Endodermal cell (in vitro differentiated cells): ENCODE measurements at regions not wholly inside any gene's neighbourhood (a gene's known extent, or its start where the extent isn't known, plus 50 kb on each side); places are given as distances from the start of the nearest gene placed in this dataset.

Experiments
- DNase-seq: peaks from one replicate; pipeline ENCODE4 v3.0.0-alpha.2; 2017
- H3K27ac ChIP-seq: 2 replicates; pipeline ENCODE4 v1.5.1; 2013; ENCODE audit warnings: mild to moderate bottlenecking, low read depth, low read length, moderate library complexity
- H3K27me3 ChIP-seq: 2 replicates; pipeline ENCODE4 v1.6.1; 2013; ENCODE audit warnings: mild to moderate bottlenecking, low read length, moderate library complexity; ENCODE audit not compliant: insufficient read depth, control insufficient read depth, poor library complexity, severe bottlenecking
- H3K36me3 ChIP-seq: 2 replicates; pipeline ENCODE4 v1.7.0; 2013; ENCODE audit warnings: mild to moderate bottlenecking, low read length, moderate library complexity; ENCODE audit not compliant: control insufficient read depth, insufficient read depth
- H3K4me1 ChIP-seq: one replicate; pipeline ENCODE4 v1.7.0; 2013; ENCODE audit warnings: low read length; ENCODE audit not compliant: control insufficient read depth, insufficient read depth
- H3K4me3 ChIP-seq: 2 replicates; pipeline ENCODE4 v1.5.1; 2013; ENCODE audit warnings: mild to moderate bottlenecking, low read length, moderate library complexity
- H3K9ac ChIP-seq: 2 replicates; pipeline ENCODE4 v1.6.1; 2013; ENCODE audit warnings: mild to moderate bottlenecking, low read length, moderate library complexity; ENCODE audit not compliant: poor library complexity, severe bottlenecking; ENCODE audit errors: extremely low read depth
- H3K9me3 ChIP-seq: 2 replicates; pipeline ENCODE4 v1.6.1; 2013; ENCODE audit warnings: mild to moderate bottlenecking, low read length, moderate library complexity; ENCODE audit not compliant: control insufficient read depth
- H3K27ac Mint-ChIP-seq: 2 replicates; pipeline ENCODE4 v1.8.0; 2020; ENCODE audit warnings: mixed read lengths
- H3K27me3 Mint-ChIP-seq: 2 replicates; pipeline ENCODE4 v1.8.0; 2021; ENCODE audit warnings: mild to moderate bottlenecking, mixed read lengths; ENCODE audit not compliant: insufficient read depth
- H3K36me3 Mint-ChIP-seq: 2 replicates; pipeline ENCODE4 v1.8.0; 2020; ENCODE audit warnings: low read depth, mixed read lengths
- H3K4me1 Mint-ChIP-seq: 2 replicates; pipeline ENCODE4 v1.8.0; 2020; ENCODE audit warnings: mixed read lengths
- H3K4me3 Mint-ChIP-seq: 2 replicates; pipeline ENCODE4 v1.8.0; 2020; ENCODE audit warnings: mild to moderate bottlenecking, moderate library complexity, mixed read lengths
- H3K9me3 Mint-ChIP-seq: 2 replicates; pipeline ENCODE4 v1.8.0; 2020; ENCODE audit warnings: mild to moderate bottlenecking, mixed read lengths
- whole genome bisulfite sequencing, 2 experiments: methylation state at CpG; one replicate each; pipeline versions ENCODE4 v1.1.5 to v1.1.7; 2013; ENCODE audit warnings: missing lambda C conversion rate in 2 of 2, mixed read lengths in 1 of 2; ENCODE audit not compliant: insufficient coverage in 1 of 2, insufficient read length in 1 of 2; 5-methylcytosine and 5-hydroxymethylcytosine counted together
- TF ChIP-seq, protein P1 (sequence below): fragments of 200-600 bp; sonication (generic); conservative IDR thresholded peaks from 2 replicates; pipeline ENCODE4 v1.5.0; 2021; ENCODE audit warnings: antibody characterized with exemption, mild to moderate bottlenecking

DNA sequence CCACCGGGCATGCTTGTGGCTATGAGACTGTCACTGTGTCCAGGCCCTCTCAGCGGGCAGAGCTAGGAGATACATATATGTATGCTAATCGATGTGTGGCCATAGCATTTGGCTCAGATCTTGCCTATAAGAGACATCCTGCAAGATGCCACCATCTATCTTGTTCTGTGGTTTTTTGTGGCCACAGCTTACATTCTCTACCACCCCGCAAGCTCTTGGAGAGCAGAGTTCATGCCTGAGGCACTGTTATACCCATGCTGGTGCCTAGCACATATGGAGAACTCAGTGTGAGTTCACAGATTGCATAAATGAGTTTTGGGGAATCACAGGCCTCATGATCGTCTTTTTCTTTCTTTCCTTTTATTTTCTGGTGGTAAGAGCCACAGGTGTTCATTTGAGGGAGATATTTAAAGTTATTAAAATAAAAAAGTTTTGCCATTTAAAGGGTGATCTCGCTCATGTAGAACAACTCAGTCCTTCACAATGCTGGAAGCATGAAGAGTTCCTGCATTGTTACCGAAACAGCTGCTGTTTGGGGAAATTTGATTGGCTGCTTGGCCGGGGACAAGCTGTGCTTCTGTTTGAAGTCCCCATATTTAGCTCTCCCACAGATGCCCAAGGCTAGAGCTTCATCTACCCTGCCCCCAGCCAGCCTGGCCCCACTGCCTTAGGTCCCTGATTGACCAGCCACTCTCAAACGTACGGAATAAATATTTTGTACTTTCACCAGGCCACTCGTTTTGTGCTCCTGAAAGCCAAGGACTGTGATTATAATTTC, 169.2 kb upstream of the MAP1B start:
- H3K4me3 Mint-ChIP-seq, result no peak overlapping the region
- H3K27me3 Mint-ChIP-seq, result no peaks in the 10 kb centered on the region
- 88% methylated on average over 11 of the region's 11 CpGs for WGBS, 2 experiments
- H3K4me1 Mint-ChIP-seq, result peaks cover 10% of the 10 kb centered on the region
- H3K4me1 ChIP-seq, result no peaks in the 10 kb centered on the region
- no peaks in the 10 kb centered on the region for H3K36me3 Mint-ChIP-seq
- H3K9ac ChIP-seq, result no peak overlapping the region
- TF ChIP-seq, protein P1, sequence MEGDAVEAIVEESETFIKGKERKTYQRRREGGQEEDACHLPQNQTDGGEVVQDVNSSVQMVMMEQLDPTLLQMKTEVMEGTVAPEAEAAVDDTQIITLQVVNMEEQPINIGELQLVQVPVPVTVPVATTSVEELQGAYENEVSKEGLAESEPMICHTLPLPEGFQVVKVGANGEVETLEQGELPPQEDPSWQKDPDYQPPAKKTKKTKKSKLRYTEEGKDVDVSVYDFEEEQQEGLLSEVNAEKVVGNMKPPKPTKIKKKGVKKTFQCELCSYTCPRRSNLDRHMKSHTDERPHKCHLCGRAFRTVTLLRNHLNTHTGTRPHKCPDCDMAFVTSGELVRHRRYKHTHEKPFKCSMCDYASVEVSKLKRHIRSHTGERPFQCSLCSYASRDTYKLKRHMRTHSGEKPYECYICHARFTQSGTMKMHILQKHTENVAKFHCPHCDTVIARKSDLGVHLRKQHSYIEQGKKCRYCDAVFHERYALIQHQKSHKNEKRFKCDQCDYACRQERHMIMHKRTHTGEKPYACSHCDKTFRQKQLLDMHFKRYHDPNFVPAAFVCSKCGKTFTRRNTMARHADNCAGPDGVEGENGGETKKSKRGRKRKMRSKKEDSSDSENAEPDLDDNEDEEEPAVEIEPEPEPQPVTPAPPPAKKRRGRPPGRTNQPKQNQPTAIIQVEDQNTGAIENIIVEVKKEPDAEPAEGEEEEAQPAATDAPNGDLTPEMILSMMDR, result no peak
- H3K4me3 ChIP-seq, result no peak overlapping the region
- peaks cover 2% of the 10 kb centered on the region for H3K9me3 Mint-ChIP-seq
- H3K27ac ChIP-seq, result peak overlapping the region; percentile 57
- no peak overlapping the region for H3K27ac Mint-ChIP-seq
- H3K27me3 ChIP-seq, result no peaks in the 10 kb centered on the region
- DNase-seq, result no peak
- H3K36me3 ChIP-seq, result no peaks in the 10 kb centered on the region
- no peaks in the 10 kb centered on the region for H3K9me3 ChIP-seq

DNA sequence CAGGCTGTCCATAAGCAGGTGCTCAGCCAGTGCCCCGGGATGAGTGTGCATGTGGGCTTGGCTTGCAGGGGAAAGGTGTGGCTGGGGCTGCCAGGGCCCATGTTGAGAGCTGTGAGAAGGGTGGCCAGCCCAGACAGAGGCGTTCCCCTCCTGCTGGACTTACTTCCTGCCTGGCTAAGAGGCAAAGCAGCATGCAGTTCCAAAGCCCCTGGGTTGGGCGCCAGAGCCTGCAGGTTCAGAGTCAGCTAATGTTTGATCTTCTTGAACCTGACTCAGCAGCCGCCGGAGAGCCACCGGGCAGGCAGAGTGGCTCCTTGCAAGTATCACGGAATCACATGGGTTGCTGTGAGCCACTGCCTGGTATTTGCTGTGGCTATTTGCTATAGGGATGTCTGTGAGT, 168.4 kb upstream of the MAP1B start:
- WGBS, 2 experiments, result 42 to 71% methylated on average over 2 to 7 of the region's 7 CpGs
- peak; percentile 87 for DNase-seq
- Histone ChIP-seq H3K36me3 (no peaks in the 10 kb centered on the region), H3K4me1 (peaks cover 2% of the 10 kb centered on the region), H3K27me3 (no peaks in the 10 kb centered on the region), H3K9me3 (no peaks in the 10 kb centered on the region), H3K4me3 (no peak overlapping the region), H3K27ac (peak overlapping the region; percentile 57), H3K9ac (no peak overlapping the region)
- H3K27me3 Mint-ChIP-seq, result no peaks in the 10 kb centered on the region
- H3K27ac Mint-ChIP-seq, result peak overlapping the region; percentile 12
- peaks cover 2% of the 10 kb centered on the region for H3K9me3 Mint-ChIP-seq
- peaks cover 15% of the 10 kb centered on the region for H3K4me1 Mint-ChIP-seq
- H3K4me3 Mint-ChIP-seq, result no peak overlapping the region
- H3K36me3 Mint-ChIP-seq, result no peaks in the 10 kb centered on the region
- TF ChIP-seq, protein P1, result no peak

DNA sequence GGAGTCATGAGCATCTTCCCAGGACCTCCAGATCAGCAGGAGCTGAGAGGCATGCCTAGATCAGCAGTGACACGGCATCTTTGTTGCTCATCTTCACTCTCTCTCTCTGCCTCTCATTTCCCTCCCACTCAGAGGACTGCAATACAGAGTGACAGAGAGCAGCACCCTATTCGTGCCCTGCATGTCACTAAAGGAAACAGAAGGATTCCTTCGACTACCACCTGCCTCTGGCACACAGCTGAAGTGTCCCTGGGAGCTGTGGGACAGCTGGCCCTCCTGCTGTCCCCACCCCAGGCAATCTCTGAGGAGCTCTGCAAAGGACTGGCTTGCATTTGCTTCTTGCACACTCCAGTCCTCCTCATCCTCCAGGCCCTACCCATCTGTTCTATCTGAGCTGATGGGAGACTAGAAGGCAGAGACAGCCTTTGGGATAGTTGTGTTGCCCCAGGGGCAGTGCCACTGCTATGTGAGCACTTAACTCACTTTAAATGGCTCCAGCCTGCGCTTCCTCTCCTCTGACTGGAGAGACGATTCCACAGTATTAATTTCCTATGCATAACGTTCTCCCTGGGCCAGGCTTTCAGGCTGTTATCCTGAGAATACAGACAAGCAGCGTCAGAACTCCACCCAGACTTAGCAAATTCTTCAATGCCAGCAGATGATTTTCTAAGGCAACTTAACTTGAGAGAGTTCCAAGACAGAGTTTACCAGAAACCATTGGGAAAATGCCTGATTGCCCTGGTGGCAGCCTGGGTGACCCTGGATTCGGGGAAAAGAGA, 167.6 kb upstream of the MAP1B start:
- Histone ChIP-seq H3K27me3 (no peaks in the 10 kb centered on the region), H3K9me3 (no peaks in the 10 kb centered on the region), H3K4me1 (peaks cover 2% of the 10 kb centered on the region), H3K9ac (no peak overlapping the region), H3K27ac (peak overlapping the region; percentile 57), H3K4me3 (no peak overlapping the region), H3K36me3 (no peaks in the 10 kb centered on the region)
- DNase-seq, result peak; percentile 61
- Mint-ChIP-seq H3K4me1 (peaks cover 21% of the 10 kb centered on the region), H3K36me3 (no peaks in the 10 kb centered on the region), H3K4me3 (no peak overlapping the region), H3K9me3 (peaks cover 2% of the 10 kb centered on the region), H3K27ac (peak overlapping the region; percentile 12), H3K27me3 (no peaks in the 10 kb centered on the region)
- WGBS, 2 experiments, result 62 to 73% methylated on average over 6 to 8 of the region's 8 CpGs
- TF ChIP-seq, protein P1, result no peak
